ENCODE measurements at regions not wholly inside any gene's neighbourhood (a gene's known extent, or its start where the extent isn't known, plus 50 kb on each side); places are given as distances from the start of the nearest gene placed in this dataset.
A peak's percentile ranks its signal among the peaks of the same experiment; 100 is the strongest.

DNA sequence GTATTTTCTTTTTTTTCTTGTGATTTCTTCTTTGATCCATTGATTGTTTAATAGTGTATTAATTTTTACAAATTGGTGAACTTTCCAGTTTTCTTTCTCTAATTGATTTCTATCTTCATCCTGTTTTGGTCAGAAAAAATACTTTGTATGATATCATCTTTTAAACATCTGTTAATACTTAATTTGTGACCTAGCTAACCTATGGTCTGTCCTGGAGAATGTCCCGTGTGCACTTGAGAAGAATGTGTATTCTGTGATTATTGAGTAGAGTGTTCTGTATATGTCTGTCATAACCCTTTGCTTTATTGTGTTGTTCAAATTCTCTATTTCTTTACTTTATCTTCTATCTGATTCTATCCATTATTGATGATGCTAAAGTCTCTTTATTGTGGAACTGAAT lies 65.8 kb upstream of the ZEB1 start:
- Histone ChIP-seq H3K4me3 (ENCODE audit: low read depth in 1 of 2, low read length in 2 of 2) (no peak overlapping the region), H3K27me3 (ENCODE audit: control insufficient read depth in 1 of 2, insufficient read depth in 2 of 2, low read length in 2 of 2) (no peaks in the 10 kb centered on the region), H3K9me3 (ENCODE audit: low read length) (no peaks in the 10 kb centered on the region), H3K4me1 (ENCODE audit: insufficient read depth, low read length) (no peaks in the 10 kb centered on the region), H3K9ac (ENCODE audit: low read length) (no peak overlapping the region), H3K27ac (ENCODE audit: low read depth, low read length) (no peak overlapping the region), H3K36me3 (ENCODE audit: insufficient read depth, low read length) (no peaks in the 10 kb centered on the region)

DNA sequence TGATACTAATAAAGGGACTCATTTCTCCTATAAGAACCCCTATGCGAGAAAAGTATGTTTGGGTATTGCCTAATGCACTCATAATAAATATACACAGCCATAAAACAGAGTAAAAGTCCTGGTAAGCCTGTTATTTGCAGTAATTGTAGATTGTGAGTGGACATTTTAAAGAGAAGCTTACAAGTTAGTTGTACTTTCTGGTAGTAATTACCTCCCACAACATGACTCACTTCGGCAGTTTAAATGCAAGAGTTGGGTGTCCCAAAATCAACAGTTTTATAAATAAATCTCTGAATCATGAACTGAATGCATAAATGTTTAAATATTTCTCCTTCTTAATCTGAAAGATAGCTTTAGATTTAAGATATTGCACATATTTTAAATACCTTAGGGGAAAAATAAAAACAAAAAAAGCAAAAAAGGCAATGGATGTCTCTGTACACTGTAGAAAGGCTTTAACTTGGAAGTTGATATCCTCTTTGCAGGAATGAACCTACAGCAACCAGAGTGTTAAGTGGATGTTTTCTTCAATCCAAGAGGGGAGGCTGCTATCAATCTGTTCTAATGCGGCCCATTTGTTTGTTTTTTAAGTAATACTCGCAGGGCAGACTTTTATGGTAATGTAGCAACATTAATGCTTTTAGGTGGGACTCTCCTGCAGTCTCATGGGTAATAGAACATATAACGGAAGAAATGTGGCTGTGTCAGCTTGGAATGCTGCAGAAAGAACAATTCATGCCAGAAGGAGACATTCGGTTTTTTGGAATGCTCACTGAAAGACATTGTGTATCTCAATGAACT lies 57.3 kb upstream of the ZEB1 start:
- no peaks in the 10 kb centered on the region for H3K9me3 ChIP-seq (ENCODE audit: low read length)
- no peak overlapping the region for H3K9ac ChIP-seq (ENCODE audit: low read length)
- peak overlapping the region in 1 of 2 donors; percentile 4 for H3K4me3 ChIP-seq (ENCODE audit: low read depth in 1 of 2, low read length in 2 of 2)
- H3K27me3 ChIP-seq (ENCODE audit: control insufficient read depth in 1 of 2, insufficient read depth in 2 of 2, low read length in 2 of 2) = no peaks in the 10 kb centered on the region
- peaks cover 25% of the 10 kb centered on the region for H3K4me1 ChIP-seq (ENCODE audit: insufficient read depth, low read length)
- H3K36me3 ChIP-seq (ENCODE audit: insufficient read depth, low read length) = no peaks in the 10 kb centered on the region
- no peak overlapping the region for H3K27ac ChIP-seq (ENCODE audit: low read depth, low read length)

DNA sequence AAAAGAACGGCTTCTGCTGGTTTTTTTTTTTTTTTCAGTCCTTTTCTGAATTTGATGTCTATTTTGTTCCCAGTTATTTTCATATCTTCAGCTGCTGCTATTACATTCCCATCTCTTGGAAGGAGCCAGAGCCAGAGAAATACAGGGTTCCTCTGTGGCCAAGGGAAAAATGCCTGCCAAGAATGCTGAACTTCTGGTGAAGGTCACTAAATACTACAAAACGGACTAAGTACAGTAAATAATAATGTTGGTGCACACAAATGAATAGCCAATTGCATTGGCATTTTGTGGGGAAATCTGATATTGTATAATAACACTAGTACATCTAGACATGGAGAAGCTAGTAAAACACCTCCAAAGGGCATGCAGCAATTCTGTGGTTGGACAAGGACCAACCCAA lies 56.3 kb upstream of the ZEB1 start:
- Histone ChIP-seq H3K4me1 (ENCODE audit: insufficient read depth, low read length) (peaks cover 25% of the 10 kb centered on the region), H3K27ac (ENCODE audit: low read depth, low read length) (no peak overlapping the region), H3K27me3 (ENCODE audit: control insufficient read depth in 1 of 2, insufficient read depth in 2 of 2, low read length in 2 of 2) (no peaks in the 10 kb centered on the region), H3K4me3 (ENCODE audit: low read depth in 1 of 2, low read length in 2 of 2) (peak overlapping the region in 1 of 2 donors; percentile 4), H3K9me3 (ENCODE audit: low read length) (no peaks in the 10 kb centered on the region), H3K9ac (ENCODE audit: low read length) (no peak overlapping the region), H3K36me3 (ENCODE audit: insufficient read depth, low read length) (no peaks in the 10 kb centered on the region)

DNA sequence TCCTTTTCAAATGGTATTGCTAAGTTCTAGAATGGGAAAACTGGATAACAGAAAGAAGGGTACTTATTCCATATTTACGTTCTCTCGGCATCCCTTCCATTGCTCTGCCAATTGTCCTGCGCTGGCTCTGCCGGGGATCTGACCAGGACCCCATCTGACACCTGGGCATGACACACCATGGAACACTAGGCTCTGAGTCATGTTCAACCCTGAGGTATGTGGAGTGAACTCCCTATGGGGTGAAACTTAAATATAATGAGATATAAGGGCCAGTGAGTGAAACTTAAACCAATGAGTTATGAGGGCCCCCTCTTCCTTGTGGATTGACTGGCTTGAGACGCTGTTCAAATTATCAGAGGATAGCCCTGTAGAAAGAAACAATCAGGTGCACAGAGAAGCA lies 55.1 kb upstream of the ZEB1 start:
- Histone ChIP-seq H3K9ac (ENCODE audit: low read length) (no peak overlapping the region), H3K4me3 (ENCODE audit: low read depth in 1 of 2, low read length in 2 of 2) (no peak overlapping the region), H3K27ac (ENCODE audit: low read depth, low read length) (no peak overlapping the region), H3K4me1 (ENCODE audit: insufficient read depth, low read length) (peaks cover 25% of the 10 kb centered on the region), H3K9me3 (ENCODE audit: low read length) (no peaks in the 10 kb centered on the region), H3K27me3 (ENCODE audit: control insufficient read depth in 1 of 2, insufficient read depth in 2 of 2, low read length in 2 of 2) (no peaks in the 10 kb centered on the region), H3K36me3 (ENCODE audit: insufficient read depth, low read length) (no peaks in the 10 kb centered on the region)

DNA sequence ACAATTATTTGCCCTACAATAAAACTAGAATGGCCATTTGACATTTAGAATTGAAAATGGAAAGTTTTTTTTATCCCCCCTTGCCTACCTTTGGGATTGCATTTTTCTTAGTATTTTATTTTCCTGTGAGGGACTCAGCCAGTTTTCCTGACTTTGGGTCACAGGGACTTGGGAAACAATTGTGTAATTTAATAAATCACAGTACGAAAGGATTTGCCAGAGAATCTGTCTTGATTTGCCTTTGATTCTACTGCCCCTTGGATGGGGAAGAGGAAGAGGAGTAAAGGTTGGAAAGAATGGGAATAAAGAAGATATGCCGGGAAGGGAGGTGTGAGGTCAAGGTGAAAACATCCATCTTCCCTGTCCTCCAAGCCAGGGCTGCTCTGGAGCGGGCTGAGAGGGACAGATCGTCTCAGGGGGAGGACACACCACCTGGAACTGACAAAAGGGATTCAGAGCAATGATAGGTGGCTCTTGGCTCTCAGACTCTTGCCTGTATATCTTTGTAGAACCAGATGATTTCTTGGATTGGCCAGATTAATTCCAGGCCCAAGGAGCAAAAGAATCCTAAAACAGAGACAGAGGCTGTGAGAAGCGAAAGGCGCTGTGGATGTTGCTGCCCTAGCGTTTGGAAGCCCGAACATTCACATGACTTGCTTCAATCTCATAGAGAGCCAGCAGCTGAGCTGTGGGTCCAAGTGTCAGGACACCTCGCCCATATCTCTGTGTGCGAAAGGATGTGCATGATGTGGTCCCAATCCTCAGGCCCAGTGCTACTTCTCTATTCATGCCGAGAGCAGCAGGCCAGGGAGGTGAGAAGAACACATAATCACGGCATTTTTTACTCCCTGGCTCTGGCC lies 50.3 kb upstream of the ZEB1 start:
- Histone ChIP-seq H3K4me1 (ENCODE audit: insufficient read depth, low read length) (no peaks in the 10 kb centered on the region), H3K9me3 (ENCODE audit: low read length) (no peaks in the 10 kb centered on the region), H3K4me3 (ENCODE audit: low read depth in 1 of 2, low read length in 2 of 2) (no peak overlapping the region), H3K36me3 (ENCODE audit: insufficient read depth, low read length) (no peaks in the 10 kb centered on the region), H3K27ac (ENCODE audit: low read depth, low read length) (no peak overlapping the region), H3K9ac (ENCODE audit: low read length) (no peak overlapping the region), H3K27me3 (ENCODE audit: control insufficient read depth in 1 of 2, insufficient read depth in 2 of 2, low read length in 2 of 2) (no peaks in the 10 kb centered on the region)
